ENCODE measurements at regions not wholly inside any gene's neighbourhood (a gene's known extent, or its start where the extent isn't known, plus 50 kb on each side); places are given as distances from the start of the nearest gene placed in this dataset.
"Not testable (repeated sequence)": the region's sequence is repeated elsewhere in the genome, so short reads cannot be mapped to it uniquely, and the experiment has no call there.

DNA sequence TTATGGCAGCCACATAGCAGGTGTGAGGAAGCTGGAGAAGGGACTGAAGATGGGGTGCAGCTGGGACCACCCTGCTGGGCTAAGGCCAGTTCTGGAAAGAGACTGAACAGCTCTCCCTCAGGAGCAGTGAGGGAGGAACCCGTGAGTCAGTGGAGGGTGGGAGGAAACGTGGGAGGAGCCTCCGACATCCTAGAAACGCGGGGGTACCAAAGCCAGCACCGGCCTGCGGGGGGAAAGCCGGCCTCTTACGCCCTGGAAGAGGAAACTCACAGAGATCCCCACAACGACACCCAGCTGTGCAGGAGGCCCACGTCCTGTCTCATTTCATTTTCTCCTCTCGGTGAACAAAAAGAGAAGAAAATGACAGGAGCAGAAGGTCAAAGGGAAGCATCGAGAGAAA lies 185.8 kb upstream of the IRX4 start:
- intact Hi-C loops (cut with DNase I; ENCODE audit: low total_unique reads): no loop called here
- DNase-seq (ENCODE audit: low spot score in 2 of 2): no peak
- TF ChIP-seq, protein P1, sequence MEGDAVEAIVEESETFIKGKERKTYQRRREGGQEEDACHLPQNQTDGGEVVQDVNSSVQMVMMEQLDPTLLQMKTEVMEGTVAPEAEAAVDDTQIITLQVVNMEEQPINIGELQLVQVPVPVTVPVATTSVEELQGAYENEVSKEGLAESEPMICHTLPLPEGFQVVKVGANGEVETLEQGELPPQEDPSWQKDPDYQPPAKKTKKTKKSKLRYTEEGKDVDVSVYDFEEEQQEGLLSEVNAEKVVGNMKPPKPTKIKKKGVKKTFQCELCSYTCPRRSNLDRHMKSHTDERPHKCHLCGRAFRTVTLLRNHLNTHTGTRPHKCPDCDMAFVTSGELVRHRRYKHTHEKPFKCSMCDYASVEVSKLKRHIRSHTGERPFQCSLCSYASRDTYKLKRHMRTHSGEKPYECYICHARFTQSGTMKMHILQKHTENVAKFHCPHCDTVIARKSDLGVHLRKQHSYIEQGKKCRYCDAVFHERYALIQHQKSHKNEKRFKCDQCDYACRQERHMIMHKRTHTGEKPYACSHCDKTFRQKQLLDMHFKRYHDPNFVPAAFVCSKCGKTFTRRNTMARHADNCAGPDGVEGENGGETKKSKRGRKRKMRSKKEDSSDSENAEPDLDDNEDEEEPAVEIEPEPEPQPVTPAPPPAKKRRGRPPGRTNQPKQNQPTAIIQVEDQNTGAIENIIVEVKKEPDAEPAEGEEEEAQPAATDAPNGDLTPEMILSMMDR (IDR thresholded peaks at IDR 0.05): no peak
- TF ChIP-seq POLR2A (IDR thresholded peaks at IDR 0.05): no peak
- H3K4me3 ChIP-seq (ENCODE audit: low read depth, poor library complexity, severe bottlenecking): no peak overlapping the region
- WGBS, 2 donors: 70 to 76% methylated on average over 13 of the region's 13 CpGs

DNA sequence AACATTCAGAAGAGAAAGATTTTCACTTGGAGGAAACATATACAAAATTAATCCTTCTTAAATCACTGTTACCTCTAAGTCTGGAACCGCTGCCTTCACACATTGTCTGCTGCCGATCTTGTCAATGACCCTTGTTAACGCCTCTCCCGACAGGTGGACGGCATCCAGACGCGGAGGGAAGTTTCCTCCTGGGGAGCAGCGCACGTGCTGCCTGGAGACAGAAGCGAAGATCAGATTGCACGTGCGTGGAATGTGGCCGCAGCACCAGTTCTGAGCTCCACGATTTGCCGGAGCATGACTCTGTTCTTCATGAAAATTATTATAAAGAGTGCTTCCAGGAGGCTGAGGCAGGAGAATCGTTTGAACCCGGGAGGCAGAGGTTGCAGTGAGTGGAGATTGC lies 183.6 kb upstream of the IRX4 start:
- intact Hi-C loops (cut with DNase I; ENCODE audit: low total_unique reads): no loop called here
- no peak for DNase-seq (ENCODE audit: low spot score in 2 of 2)
- no peak overlapping the region for H3K4me3 ChIP-seq (ENCODE audit: low read depth, poor library complexity, severe bottlenecking)
- 76 to 84% methylated on average over 17 of the region's 17 CpGs for WGBS, 2 donors
- TF ChIP-seq, protein P1 (IDR thresholded peaks at IDR 0.05): no peak
- no peak for TF ChIP-seq POLR2A (IDR thresholded peaks at IDR 0.05)

DNA sequence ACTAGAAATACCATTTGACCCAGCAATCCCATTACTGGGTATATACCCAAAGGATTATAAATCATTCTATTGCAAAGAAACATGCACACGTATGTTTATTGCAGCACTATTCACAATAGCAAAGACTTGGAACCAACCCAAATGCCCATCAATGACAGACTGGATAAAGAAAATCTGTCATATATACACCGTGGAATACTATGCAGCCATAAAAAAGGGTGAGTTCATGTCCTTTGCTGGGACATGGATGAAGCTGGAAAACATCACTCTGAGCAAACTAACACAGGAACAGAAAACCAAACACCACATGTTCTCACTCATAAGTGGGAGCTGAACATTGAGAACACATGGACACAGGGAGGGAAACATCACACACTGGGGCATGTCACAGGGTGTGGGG lies 180.7 kb upstream of the IRX4 start:
- WGBS, 2 donors: 78 to 88% methylated on average over 2 of the region's 2 CpGs
- intact Hi-C loops (cut with DNase I; ENCODE audit: low total_unique reads); DNase-seq (ENCODE audit: low spot score in 2 of 2); H3K4me3 ChIP-seq (ENCODE audit: low read depth, poor library complexity, severe bottlenecking): not testable (repeated sequence)

DNA sequence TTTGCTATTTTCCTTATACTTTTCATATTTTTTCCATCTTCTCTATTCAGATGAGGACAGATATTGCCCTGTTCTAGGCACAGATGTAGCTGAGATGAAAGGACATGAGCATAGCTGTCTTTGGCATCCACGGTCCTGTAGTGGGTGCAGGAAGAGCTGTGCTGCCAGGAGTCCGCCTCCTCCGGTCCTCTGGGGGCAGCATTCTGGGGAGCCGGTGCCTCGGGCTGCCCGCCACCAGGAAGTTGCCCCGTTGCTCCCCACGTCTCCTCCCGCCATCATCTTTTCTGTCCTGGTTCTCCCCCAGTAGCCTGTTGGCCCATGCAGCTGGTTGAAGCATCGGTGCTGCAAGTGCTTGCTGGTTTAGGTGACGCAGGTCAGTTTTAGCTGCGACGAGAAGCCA lies 170.0 kb upstream of the IRX4 start:
- intact Hi-C loops (cut with DNase I; ENCODE audit: low total_unique reads): loop anchor here (2.0 kb wide), 1 partner anchor 34 kb away; no protein-coding TSS in a partner anchor
- TF ChIP-seq POLR2A (IDR thresholded peaks at IDR 0.05): no peak
- TF ChIP-seq, protein P1 (IDR thresholded peaks at IDR 0.05): no peak
- no peak for DNase-seq (ENCODE audit: low spot score in 2 of 2)
- no peak overlapping the region for H3K4me3 ChIP-seq (ENCODE audit: low read depth, poor library complexity, severe bottlenecking)
- WGBS, 2 donors: 93 to 94% methylated on average over 13 of the region's 13 CpGs

DNA sequence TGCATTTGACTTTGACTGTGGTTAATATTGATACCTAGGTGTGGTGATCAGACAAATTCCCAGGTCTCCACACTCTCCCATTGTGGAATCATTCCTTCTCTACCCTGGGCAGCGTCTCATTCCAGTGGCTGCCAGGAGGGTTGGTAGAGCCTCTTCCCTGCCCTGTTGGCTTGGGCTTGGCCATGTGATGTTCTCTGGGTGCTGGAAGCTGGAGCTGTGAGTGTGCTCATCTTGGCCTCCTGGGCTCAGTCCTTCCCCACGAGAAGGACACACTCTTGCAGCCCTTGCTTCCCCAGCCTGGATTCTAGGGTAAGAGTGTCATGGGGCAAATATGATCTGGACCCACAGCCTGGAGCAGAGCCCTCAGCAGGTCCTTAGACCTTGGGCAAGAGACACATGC lies 167.2 kb upstream of the IRX4 start:
- DNase-seq (ENCODE audit: low spot score in 2 of 2): no peak
- WGBS, 2 donors: 61 to 82% methylated on average over 2 of the region's 2 CpGs

GRCh38 chr5:2048664-2049063 lies 165.9 kb upstream of the IRX4 start:
- intact Hi-C loops (cut with DNase I; ENCODE audit: low total_unique reads): no loop called here
- WGBS, 2 donors: 69 to 84% methylated on average over 9 of the region's 9 CpGs
- H3K4me3 ChIP-seq (ENCODE audit: low read depth, poor library complexity, severe bottlenecking): no peak overlapping the region
- DNase-seq (ENCODE audit: low spot score in 2 of 2): peak in 1 of 2 donors; percentile 1
- TF ChIP-seq POLR2A (IDR thresholded peaks at IDR 0.05): no peak
- TF ChIP-seq, protein P1 (IDR thresholded peaks at IDR 0.05): no peak

More for the DNA sequence above, 167.2 kb upstream of the IRX4 start:
- no peak for TF ChIP-seq POLR2A (IDR thresholded peaks at IDR 0.05)
- TF ChIP-seq, protein P1 (IDR thresholded peaks at IDR 0.05): no peak
- intact Hi-C loops (cut with DNase I; ENCODE audit: low total_unique reads): no loop called here
- no peak overlapping the region for H3K4me3 ChIP-seq (ENCODE audit: low read depth, poor library complexity, severe bottlenecking)

Data from lower leg skin (tissue), 4 donors.